HEK293 (cell line): ENCODE measurements at regions not wholly inside any gene's neighbourhood (a gene's known extent, or its start where the extent isn't known, plus 50 kb on each side); places are given as distances from the start of the nearest gene placed in this dataset.

Experiments used
- CTCF ChIA-PET: fragments of 350-600 bp; formaldehyde crosslinking; extraction: SDS; loops from one replicate; lab custom pipeline; 2021; ENCODE audit warnings: antibody characterized with exemption; lab: Yijun Ruan, JAX
- POLR2A ChIA-PET: fragments of 300-600 bp; formaldehyde crosslinking; extraction: SDS; loops from one replicate; lab custom pipeline; 2020; ENCODE audit warnings: antibody characterized with exemption, inconsistent platforms; lab: Yijun Ruan, JAX
- H3K27ac ChIP-seq: fragments of 200-500 bp; sonication (Bioruptor generic); 2 replicates; pipeline ENCODE4 v1.5.1; 2014; ENCODE audit warnings: low read depth, low read length, control low read depth, inconsistent platforms; ENCODE audit errors: extremely low read depth
- H3K36me3 ChIP-seq, 2 experiments: fragments of 200-500 bp in 1 of 2; sonication (Bioruptor generic) in 1 of 2; 1 replicate in 1 of 2; 2 replicates in 1 of 2; pipeline ENCODE4 v1.5.1; 2014 to 2017; ENCODE audit warnings: inconsistent platforms in 2 of 2, low read length in 2 of 2; ENCODE audit not compliant: control insufficient read depth in 2 of 2, insufficient read depth in 1 of 2
- H3K4me1 ChIP-seq: fragments of 200-500 bp; sonication (Bioruptor generic); 2 replicates; pipeline ENCODE4 v1.5.1; 2014; ENCODE audit warnings: mild to moderate bottlenecking, low read length, inconsistent platforms; ENCODE audit not compliant: control insufficient read depth, insufficient read depth
- H3K4me3 ChIP-seq: 2 replicates; pipeline ENCODE4 v1.5.1; 2011; ENCODE audit warnings: low read depth, mild to moderate bottlenecking, control low read depth, low read length, moderate library complexity
- H3K9me3 ChIP-seq: fragments of 200-500 bp; sonication (Bioruptor generic); 2 replicates; pipeline ENCODE4 v1.5.1; 2014; ENCODE audit warnings: low read depth, low read length, inconsistent platforms; ENCODE audit not compliant: control insufficient read depth, insufficient read depth
- KLF16 ChIP-seq: fragments of 450-650 bp; formaldehyde crosslinking; IDR thresholded peaks from 2 replicates; pipeline ENCODE4 v1.5.1; 2017; ENCODE audit warnings: missing biosample characterization, missing genetic modification characterization
- PRDM2 ChIP-seq: fragments of 450-650 bp; formaldehyde crosslinking; IDR thresholded peaks from 2 replicates; pipeline ENCODE4 v1.5.1; 2016; ENCODE audit warnings: missing biosample characterization, missing genetic modification characterization, borderline replicate concordance
- TRIM28 ChIP-seq: IDR thresholded peaks from 2 replicates; pipeline ENCODE4 v1.6.1; 2011; ENCODE audit warnings: low read length, control low read depth, borderline replicate concordance
- YY1 ChIP-seq: fragments of 450-650 bp; formaldehyde crosslinking; IDR thresholded peaks from 2 replicates; pipeline ENCODE4 v1.5.1; 2018; ENCODE audit warnings: missing biosample characterization, missing genetic modification characterization
- ZBTB11 ChIP-seq: fragments of 450-650 bp; formaldehyde crosslinking; conservative IDR thresholded peaks from 2 replicates; pipeline ENCODE4 v1.5.1; 2016; ENCODE audit warnings: low read depth, missing biosample characterization, missing genetic modification characterization
- ZFP3 ChIP-seq: fragments of 450-650 bp; formaldehyde crosslinking; IDR thresholded peaks from 2 replicates; pipeline ENCODE4 v1.5.1; 2016; ENCODE audit warnings: low read depth, missing biosample characterization, missing genetic modification characterization
- ZNF18 ChIP-seq: fragments of 450-650 bp; formaldehyde crosslinking; IDR thresholded peaks from 2 replicates; pipeline ENCODE4 v1.5.1; 2016; ENCODE audit warnings: missing biosample characterization, missing genetic modification characterization
- ZNF19 ChIP-seq: fragments of 450-650 bp; formaldehyde crosslinking; IDR thresholded peaks from 2 replicates; pipeline ENCODE4; 2016; ENCODE audit warnings: missing biosample characterization, missing genetic modification characterization, low read depth
- ZNF266 ChIP-seq: fragments of 450-650 bp; formaldehyde crosslinking; IDR thresholded peaks from 2 replicates; pipeline ENCODE4 v1.5.1; 2016; ENCODE audit warnings: missing biosample characterization, missing genetic modification characterization, low read depth
- ZNF280C ChIP-seq: fragments of 450-650 bp; formaldehyde crosslinking; IDR thresholded peaks from 2 replicates; pipeline ENCODE4 v1.5.1; 2016; ENCODE audit warnings: missing biosample characterization, missing genetic modification characterization
- ZNF366 ChIP-seq: fragments of 450-650 bp; formaldehyde crosslinking; conservative IDR thresholded peaks from 2 replicates; pipeline ENCODE4 v1.5.1; 2016; ENCODE audit warnings: missing biosample characterization, missing genetic modification characterization
- ZNF37A ChIP-seq: fragments of 450-650 bp; IDR thresholded peaks from 2 replicates; pipeline ENCODE4 v1.5.1; 2018; ENCODE audit warnings: missing biosample characterization, missing genetic modification characterization
- ZNF423 ChIP-seq: fragments of 450-650 bp; formaldehyde crosslinking; IDR thresholded peaks from 2 replicates; pipeline ENCODE4 v1.5.1; 2016; ENCODE audit warnings: missing biosample characterization, missing genetic modification characterization
- ZNF561 ChIP-seq: fragments of 450-650 bp; IDR thresholded peaks from 2 replicates; pipeline ENCODE4 v1.5.1; 2018; ENCODE audit warnings: missing biosample characterization, missing genetic modification characterization, borderline replicate concordance
- ZNF670 ChIP-seq: fragments of 450-650 bp; formaldehyde crosslinking; IDR thresholded peaks from 2 replicates; pipeline ENCODE4 v1.5.1; 2016; ENCODE audit warnings: missing biosample characterization, missing genetic modification characterization, low read depth
- ZNF76 ChIP-seq: fragments of 450-650 bp; formaldehyde crosslinking; IDR thresholded peaks from 2 replicates; pipeline ENCODE4; 2016; ENCODE audit warnings: low read depth, missing biosample characterization, missing genetic modification characterization, borderline replicate concordance
- ZNF843 ChIP-seq: fragments of 450-650 bp; formaldehyde crosslinking; IDR thresholded peaks from 2 replicates; pipeline ENCODE4 v1.5.1; 2016; ENCODE audit warnings: missing biosample characterization, missing genetic modification characterization

GRCh38 chr6:147633191-147633590 lies 124.7 kb downstream of the SAMD5 start (continued):
- no peak for TF ChIP-seq PRDM2
- TF ChIP-seq ZNF670 (tag by site-specific recombination) = no peak
- TF ChIP-seq, all 188 proteins: peak for 0

- Histone ChIP-seq H3K9me3 (no peaks in the 10 kb centered on the region), H3K4me1 (0 out of 2 replicates have a peak, but pooled peaks cover 2% of the 10 kb centered on the region), H3K36me3 (no peaks in the 10 kb centered on the region), H3K4me3 (no peak overlapping the region), H3K27ac (no peak overlapping the region)
- no peak for TF ChIP-seq ZNF76 (tag by site-specific recombination)
- TF ChIP-seq ZNF423 = no peak
- TF ChIP-seq ZNF37A (tag by site-specific recombination) = no peak
- no peak for TF ChIP-seq ZNF266 (tag by site-specific recombination)
- no peak for TF ChIP-seq TRIM28
- TF ChIP-seq ZNF19 = no peak
- ChIA-PET CTCF (interaction anchor here (0.6 kb wide), 1 partner anchor 214 kb away, joined by 3 read pairs; no protein-coding TSS in a partner anchor), POLR2A (no interaction called here)
These were observed 129.2 kb downstream of the SAMD5 start for GRCh38 chr6:147637620-147638195.

GRCh38 chr6:147639279-147639678 lies 130.8 kb downstream of the SAMD5 start:
- Histone ChIP-seq H3K9me3 (no peaks in the 10 kb centered on the region), H3K27ac (no peak overlapping the region), H3K36me3 (no peaks in the 10 kb centered on the region), H3K4me3 (no peak overlapping the region), H3K4me1 (0 out of 2 replicates have a peak, but pooled peaks cover 2% of the 10 kb centered on the region)
- ChIA-PET POLR2A (no interaction called here), CTCF (interaction anchor here (0.7 to 0.8 kb wide), 2 partner anchors 13 to 519 kb away, joined by 3 to 4 read pairs; no protein-coding TSS in a partner anchor)
- no peak for TF ChIP-seq ZNF843 (tag by site-specific recombination)
- no peak for TF ChIP-seq ZNF18 (tag by site-specific recombination)
- TF ChIP-seq ZNF366 = no peak
- no peak for TF ChIP-seq ZNF280C (tag by site-specific recombination)
- no peak for TF ChIP-seq ZBTB11 (tag by site-specific recombination)
- no peak for TF ChIP-seq YY1 (tag by site-specific recombination)
- TF ChIP-seq KLF16 (tag by site-specific recombination) = no peak
- no peak for TF ChIP-seq ZFP3 (tag by site-specific recombination)
- TF ChIP-seq ZNF561 (tag by site-specific recombination) = no peak
